Calu3 (cell line): ENCODE measurements at regions not wholly inside any gene's neighbourhood (a gene's known extent, or its start where the extent isn't known, plus 50 kb on each side); places are given as distances from the start of the nearest gene placed in this dataset.

Experiments
- BruUV-seq: library from RNA; stranded (reverse); fragments of 400-500 nt; replicated peaks from 2 replicates; lab custom pipeline; 2021; lab: Mats Ljungman, UMichigan
- CTCF ChIA-PET: fragments of 300-600 bp; sonication (Branson Sonifier 250); formaldehyde crosslinking; loops from one replicate; lab custom pipeline; 2022; ENCODE audit warnings: antibody characterized with exemption; lab: Charles Lee
- DNase-seq: peaks from one replicate; pipeline ENCODE4 v3.0.0; 2022
- H3K27ac Mint-ChIP-seq: one replicate; pipeline ENCODE4 v1.8.0; 2022; ENCODE audit warnings: mixed read lengths; ENCODE audit not compliant: unreplicated experiment
- H3K27me3 Mint-ChIP-seq: one replicate; pipeline ENCODE4 v1.8.0; 2022; ENCODE audit warnings: mixed read lengths; ENCODE audit not compliant: unreplicated experiment
- H3K36me3 Mint-ChIP-seq: one replicate; pipeline ENCODE4 v1.8.0; 2022; ENCODE audit warnings: mild to moderate bottlenecking, moderate library complexity, mixed read lengths; ENCODE audit not compliant: insufficient read depth, unreplicated experiment
- H3K4me1 Mint-ChIP-seq: one replicate; pipeline ENCODE4 v1.8.0; 2022; ENCODE audit warnings: mild to moderate bottlenecking, low read depth, mixed read lengths; ENCODE audit not compliant: unreplicated experiment
- H3K4me3 Mint-ChIP-seq: one replicate; pipeline ENCODE4 v1.8.0; 2022; ENCODE audit warnings: mild to moderate bottlenecking, low read depth, moderate library complexity, mixed read lengths; ENCODE audit not compliant: unreplicated experiment
- H3K9me3 Mint-ChIP-seq: one replicate; pipeline ENCODE4 v1.8.0; 2022; ENCODE audit warnings: low read depth, mixed read lengths; ENCODE audit not compliant: unreplicated experiment
- CTCF ChIP-seq: fragments of 200-600 bp; IDR thresholded peaks from one replicate; pipeline ENCODE4 v1.8.0; 2022; ENCODE audit warnings: antibody characterized with exemption; ENCODE audit not compliant: unreplicated experiment
- intact Hi-C: fragments of 100-400 bp; cut with micrococcal nuclease; formaldehyde crosslinking; loops from one replicate; pipeline ENCODE4 v1.10.0; 2022; ENCODE audit not compliant: unreplicated experiment

- no peaks in the 10 kb centered on the region for H3K4me1 Mint-ChIP-seq
- intact Hi-C loops = no loop called here
- H3K27me3 Mint-ChIP-seq = peaks cover 77% of the 10 kb centered on the region
- H3K9me3 Mint-ChIP-seq = no peaks in the 10 kb centered on the region
- TF ChIP-seq CTCF = no peak
- no peaks in the 10 kb centered on the region for H3K36me3 Mint-ChIP-seq
- H3K27ac Mint-ChIP-seq = no peak overlapping the region
- CTCF ChIA-PET = interaction anchor here (1.0 kb wide), 1 partner anchor 28 kb away, joined by 4 read pairs; no protein-coding TSS in a partner anchor
- no TSS peak for BruUV-seq
- no peak for DNase-seq
- no peak overlapping the region for H3K4me3 Mint-ChIP-seq
Measured at GRCh38 chr9:107144475-107144874, 138.6 kb upstream of the RAD23B start.

- CTCF ChIA-PET = interaction anchor here (0.6 kb wide), 1 partner anchor 393 kb away, joined by 3 read pairs; no protein-coding TSS in a partner anchor
- Mint-ChIP-seq H3K27me3 (peaks cover 66% of the 10 kb centered on the region), H3K4me1 (no peaks in the 10 kb centered on the region), H3K36me3 (no peaks in the 10 kb centered on the region), H3K27ac (no peak overlapping the region), H3K9me3 (no peaks in the 10 kb centered on the region), H3K4me3 (no peak overlapping the region)
- DNase-seq = no peak
- intact Hi-C loops = no loop called here
- no peak for TF ChIP-seq CTCF
- no TSS peak for BruUV-seq
Measured at GRCh38 chr9:107147134-107147533, 135.9 kb upstream of the RAD23B start.

GRCh38 chr9:107148216-107148615, 134.9 kb upstream of the RAD23B start:
- no peaks in the 10 kb centered on the region for H3K9me3 Mint-ChIP-seq
- no peaks in the 10 kb centered on the region for H3K4me1 Mint-ChIP-seq
- BruUV-seq = no TSS peak
- peaks cover 61% of the 10 kb centered on the region for H3K27me3 Mint-ChIP-seq
- H3K4me3 Mint-ChIP-seq = no peak overlapping the region
- intact Hi-C loops = no loop called here
- no peak for DNase-seq
- no peak overlapping the region for H3K27ac Mint-ChIP-seq
- CTCF ChIA-PET = no interaction called here
- TF ChIP-seq CTCF = no peak
- H3K36me3 Mint-ChIP-seq = no peaks in the 10 kb centered on the region

- CTCF ChIA-PET = interaction anchor here (0.6 kb wide), 1 partner anchor 275 kb away, joined by 3 read pairs; no protein-coding TSS in a partner anchor
- no peak for TF ChIP-seq CTCF
- Mint-ChIP-seq H3K4me3 (no peak overlapping the region), H3K4me1 (no peaks in the 10 kb centered on the region), H3K9me3 (no peaks in the 10 kb centered on the region), H3K27me3 (peaks cover 52% of the 10 kb centered on the region), H3K36me3 (no peaks in the 10 kb centered on the region), H3K27ac (no peak overlapping the region)
- BruUV-seq = no TSS peak
- DNase-seq = no peak
- intact Hi-C loops = no loop called here
Measured at GRCh38 chr9:107149756-107150155, 133.3 kb upstream of the RAD23B start.
